WTC11 (cell line): ENCODE measurements at regions not wholly inside any gene's neighbourhood (a gene's known extent, or its start where the extent isn't known, plus 50 kb on each side); places are given as distances from the start of the nearest gene placed in this dataset.

ENCODE experiments used
- NFATC4 ChIP-seq: fragments of 250-450 bp; sonication (Bioruptor Pico); IDR thresholded peaks from 2 replicates; pipeline ENCODE4 v1.9.0; 2021; ENCODE audit warnings: mild to moderate bottlenecking
- ZNF232 ChIP-seq: sonication (generic); formaldehyde crosslinking; IDR thresholded peaks from 2 replicates; pipeline ENCODE4 v1.8.0; 2022; ENCODE audit warnings: mild to moderate bottlenecking, missing genetic modification reagents
- TF ChIP-seq, protein P1 (sequence below): sonication (generic); formaldehyde crosslinking; IDR thresholded peaks from 2 replicates; pipeline ENCODE4 v1.8.1; 2022; ENCODE audit warnings: missing genetic modification reagents, borderline replicate concordance
- TF ChIP-seq, protein P2 (sequence below): fragments of 200-600 bp; IDR thresholded peaks from 2 replicates; pipeline ENCODE4 v1.8.0; 2022; ENCODE audit warnings: antibody characterized with exemption

- TF ChIP-seq NFATC4 (CRISPR knock-in tag) (no peak), ZNF232 (no peak)
- TF ChIP-seq, protein P1, sequence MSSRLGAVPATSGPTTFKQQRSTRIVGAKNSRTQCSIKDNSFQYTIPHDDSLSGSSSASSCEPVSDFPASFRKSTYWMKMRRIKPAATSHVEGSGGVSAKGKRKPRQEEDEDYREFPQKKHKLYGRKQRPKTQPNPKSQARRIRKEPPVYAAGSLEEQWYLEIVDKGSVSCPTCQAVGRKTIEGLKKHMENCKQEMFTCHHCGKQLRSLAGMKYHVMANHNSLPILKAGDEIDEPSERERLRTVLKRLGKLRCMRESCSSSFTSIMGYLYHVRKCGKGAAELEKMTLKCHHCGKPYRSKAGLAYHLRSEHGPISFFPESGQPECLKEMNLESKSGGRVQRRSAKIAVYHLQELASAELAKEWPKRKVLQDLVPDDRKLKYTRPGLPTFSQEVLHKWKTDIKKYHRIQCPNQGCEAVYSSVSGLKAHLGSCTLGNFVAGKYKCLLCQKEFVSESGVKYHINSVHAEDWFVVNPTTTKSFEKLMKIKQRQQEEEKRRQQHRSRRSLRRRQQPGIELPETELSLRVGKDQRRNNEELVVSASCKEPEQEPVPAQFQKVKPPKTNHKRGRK (CRISPR knock-in tag), result no peak
- TF ChIP-seq, protein P2, sequence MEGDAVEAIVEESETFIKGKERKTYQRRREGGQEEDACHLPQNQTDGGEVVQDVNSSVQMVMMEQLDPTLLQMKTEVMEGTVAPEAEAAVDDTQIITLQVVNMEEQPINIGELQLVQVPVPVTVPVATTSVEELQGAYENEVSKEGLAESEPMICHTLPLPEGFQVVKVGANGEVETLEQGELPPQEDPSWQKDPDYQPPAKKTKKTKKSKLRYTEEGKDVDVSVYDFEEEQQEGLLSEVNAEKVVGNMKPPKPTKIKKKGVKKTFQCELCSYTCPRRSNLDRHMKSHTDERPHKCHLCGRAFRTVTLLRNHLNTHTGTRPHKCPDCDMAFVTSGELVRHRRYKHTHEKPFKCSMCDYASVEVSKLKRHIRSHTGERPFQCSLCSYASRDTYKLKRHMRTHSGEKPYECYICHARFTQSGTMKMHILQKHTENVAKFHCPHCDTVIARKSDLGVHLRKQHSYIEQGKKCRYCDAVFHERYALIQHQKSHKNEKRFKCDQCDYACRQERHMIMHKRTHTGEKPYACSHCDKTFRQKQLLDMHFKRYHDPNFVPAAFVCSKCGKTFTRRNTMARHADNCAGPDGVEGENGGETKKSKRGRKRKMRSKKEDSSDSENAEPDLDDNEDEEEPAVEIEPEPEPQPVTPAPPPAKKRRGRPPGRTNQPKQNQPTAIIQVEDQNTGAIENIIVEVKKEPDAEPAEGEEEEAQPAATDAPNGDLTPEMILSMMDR, result no peak
Observed at GRCh38 chr1:223001653-223002634, 141.1 kb downstream of the TLR5 start.
